ENCODE measurements at regions not wholly inside any gene's neighbourhood (a gene's known extent, or its start where the extent isn't known, plus 50 kb on each side); places are given as distances from the start of the nearest gene placed in this dataset.
"Not testable (repeated sequence)": the region's sequence is repeated elsewhere in the genome, so short reads cannot be mapped to it uniquely, and the experiment has no call there.

GRCh38 chr10:65183236-65183635, 1662.0 kb downstream of the REEP3 start:
- Histone ChIP-seq H3K36me3 (ENCODE audit: control insufficient read depth in 5 of 5, insufficient read depth in 5 of 5, low read length in 5 of 5) (no peaks in the 10 kb centered on the region), H3K9ac (ENCODE audit: low read length in 5 of 5) (no peak overlapping the region), H3K27me3 (ENCODE audit: control insufficient read depth in 5 of 5, insufficient read depth in 4 of 5, low read length in 5 of 5) (no peaks in the 10 kb centered on the region), H3K4me3 (ENCODE audit: low read depth in 1 of 5, low read length in 5 of 5) (no peak overlapping the region), H3K27ac (ENCODE audit: low read depth, low read length) (no peak overlapping the region), H3K9me3 (ENCODE audit: control insufficient read depth in 5 of 5, low read length in 5 of 5) (peaks cover 0 to 3% (median 0%) of the 10 kb centered on the region in 5 donors), H3K4me1 (ENCODE audit: control insufficient read depth in 5 of 5, insufficient read depth in 5 of 5, low read length in 5 of 5) (no peaks in the 10 kb centered on the region)

GRCh38 chr10:65186668-65187067, 1665.5 kb downstream of the REEP3 start:
- not testable (repeated sequence) for H3K36me3 ChIP-seq (ENCODE audit: control insufficient read depth in 5 of 5, insufficient read depth in 5 of 5, low read length in 5 of 5); H3K27me3 ChIP-seq (ENCODE audit: control insufficient read depth in 5 of 5, insufficient read depth in 4 of 5, low read length in 5 of 5); H3K4me1 ChIP-seq (ENCODE audit: control insufficient read depth in 5 of 5, insufficient read depth in 5 of 5, low read length in 5 of 5); H3K9ac ChIP-seq (ENCODE audit: low read length in 5 of 5); H3K27ac ChIP-seq (ENCODE audit: low read depth, low read length); H3K4me3 ChIP-seq (ENCODE audit: low read depth in 1 of 5, low read length in 5 of 5); H3K9me3 ChIP-seq (ENCODE audit: control insufficient read depth in 5 of 5, low read length in 5 of 5)

- no peak overlapping the region for H3K27ac ChIP-seq (ENCODE audit: low read depth, low read length)
- no peaks in the 10 kb centered on the region for H3K9me3 ChIP-seq (ENCODE audit: control insufficient read depth in 5 of 5, low read length in 5 of 5)
- no peak overlapping the region for H3K9ac ChIP-seq (ENCODE audit: low read length in 5 of 5)
- no peaks in the 10 kb centered on the region for H3K36me3 ChIP-seq (ENCODE audit: control insufficient read depth in 5 of 5, insufficient read depth in 5 of 5, low read length in 5 of 5)
- H3K4me3 ChIP-seq (ENCODE audit: low read depth in 1 of 5, low read length in 5 of 5), result no peak overlapping the region
- no peaks in the 10 kb centered on the region for H3K27me3 ChIP-seq (ENCODE audit: control insufficient read depth in 5 of 5, insufficient read depth in 4 of 5, low read length in 5 of 5)
- no peaks in the 10 kb centered on the region for H3K4me1 ChIP-seq (ENCODE audit: control insufficient read depth in 5 of 5, insufficient read depth in 5 of 5, low read length in 5 of 5)
Observed at GRCh38 chr10:65194126-65194525, 1672.9 kb downstream of the REEP3 start.

GRCh38 chr10:65194555-65194954, 1673.4 kb downstream of the REEP3 start:
- no peaks in the 10 kb centered on the region for H3K36me3 ChIP-seq (ENCODE audit: control insufficient read depth in 5 of 5, insufficient read depth in 5 of 5, low read length in 5 of 5)
- H3K27me3 ChIP-seq (ENCODE audit: control insufficient read depth in 5 of 5, insufficient read depth in 4 of 5, low read length in 5 of 5), result no peaks in the 10 kb centered on the region
- no peak overlapping the region for H3K27ac ChIP-seq (ENCODE audit: low read depth, low read length)
- no peaks in the 10 kb centered on the region for H3K9me3 ChIP-seq (ENCODE audit: control insufficient read depth in 5 of 5, low read length in 5 of 5)
- no peaks in the 10 kb centered on the region for H3K4me1 ChIP-seq (ENCODE audit: control insufficient read depth in 5 of 5, insufficient read depth in 5 of 5, low read length in 5 of 5)
- H3K9ac ChIP-seq (ENCODE audit: low read length in 5 of 5), result no peak overlapping the region
- no peak overlapping the region for H3K4me3 ChIP-seq (ENCODE audit: low read depth in 1 of 5, low read length in 5 of 5)

DNA sequence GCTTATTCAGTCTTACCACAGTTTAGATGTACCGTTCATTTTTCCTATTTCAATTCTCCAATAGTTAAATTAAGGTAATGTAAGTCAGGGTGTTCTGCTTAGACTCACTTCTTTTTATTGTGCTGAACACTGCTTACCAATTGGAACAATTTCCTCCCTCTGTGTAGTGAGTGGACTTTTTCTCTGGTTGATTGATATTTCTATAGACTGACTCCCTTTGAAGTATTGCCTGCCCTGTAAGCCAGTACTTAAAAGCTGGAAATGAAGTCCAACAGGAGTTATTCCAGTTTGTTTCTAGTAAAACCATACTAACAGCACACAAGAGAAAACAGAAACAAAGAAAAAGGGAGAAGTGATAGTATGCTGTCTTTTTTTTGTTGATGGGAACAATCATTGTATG, 1674.9 kb downstream of the REEP3 start:
- no peaks in the 10 kb centered on the region for H3K36me3 ChIP-seq (ENCODE audit: control insufficient read depth in 5 of 5, insufficient read depth in 5 of 5, low read length in 5 of 5)
- no peaks in the 10 kb centered on the region for H3K27me3 ChIP-seq (ENCODE audit: control insufficient read depth in 5 of 5, insufficient read depth in 4 of 5, low read length in 5 of 5)

GRCh38 chr10:65197935-65198334, 1676.7 kb downstream of the REEP3 start:
- no peak overlapping the region for H3K27ac ChIP-seq (ENCODE audit: low read depth, low read length)
- no peaks in the 10 kb centered on the region for H3K4me1 ChIP-seq (ENCODE audit: control insufficient read depth in 5 of 5, insufficient read depth in 5 of 5, low read length in 5 of 5)
- H3K27me3 ChIP-seq (ENCODE audit: control insufficient read depth in 5 of 5, insufficient read depth in 4 of 5, low read length in 5 of 5), result no peaks in the 10 kb centered on the region
- no peak overlapping the region for H3K9ac ChIP-seq (ENCODE audit: low read length in 5 of 5)
- no peak overlapping the region for H3K4me3 ChIP-seq (ENCODE audit: low read depth in 1 of 5, low read length in 5 of 5)
- no peaks in the 10 kb centered on the region for H3K36me3 ChIP-seq (ENCODE audit: control insufficient read depth in 5 of 5, insufficient read depth in 5 of 5, low read length in 5 of 5)
- no peaks in the 10 kb centered on the region for H3K9me3 ChIP-seq (ENCODE audit: control insufficient read depth in 5 of 5, low read length in 5 of 5)

More for the DNA sequence above, 1674.9 kb downstream of the REEP3 start:
- Histone ChIP-seq H3K27ac (ENCODE audit: low read depth, low read length) (no peak overlapping the region), H3K9me3 (ENCODE audit: control insufficient read depth in 5 of 5, low read length in 5 of 5) (no peaks in the 10 kb centered on the region), H3K4me3 (ENCODE audit: low read depth in 1 of 5, low read length in 5 of 5) (no peak overlapping the region), H3K4me1 (ENCODE audit: control insufficient read depth in 5 of 5, insufficient read depth in 5 of 5, low read length in 5 of 5) (no peaks in the 10 kb centered on the region), H3K9ac (ENCODE audit: low read length in 5 of 5) (no peak overlapping the region)

DNA sequence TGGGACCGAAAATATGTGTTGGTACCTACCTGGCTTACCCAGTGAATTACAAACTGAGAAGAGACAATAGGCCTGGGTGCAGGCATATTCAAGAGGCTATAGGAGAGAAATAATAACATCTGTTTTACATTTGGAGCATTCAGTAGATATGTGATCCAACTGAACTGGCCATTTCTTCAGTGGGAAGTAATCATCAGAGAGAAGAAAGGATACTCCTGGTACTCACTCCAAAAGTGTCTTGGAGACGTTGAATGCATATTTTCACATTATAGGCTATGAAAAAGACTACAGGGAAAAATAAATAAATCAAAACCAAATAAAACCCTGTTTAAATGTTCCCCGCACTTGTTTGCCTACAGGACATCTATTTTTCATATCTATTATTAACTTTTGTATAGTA, 1680.3 kb downstream of the REEP3 start:
- H3K36me3 ChIP-seq (ENCODE audit: control insufficient read depth in 5 of 5, insufficient read depth in 5 of 5, low read length in 5 of 5), result no peaks in the 10 kb centered on the region
- no peaks in the 10 kb centered on the region for H3K4me1 ChIP-seq (ENCODE audit: control insufficient read depth in 5 of 5, insufficient read depth in 5 of 5, low read length in 5 of 5)
- no peaks in the 10 kb centered on the region for H3K9me3 ChIP-seq (ENCODE audit: control insufficient read depth in 5 of 5, low read length in 5 of 5)
- no peak overlapping the region for H3K4me3 ChIP-seq (ENCODE audit: low read depth in 1 of 5, low read length in 5 of 5)
- no peak overlapping the region for H3K9ac ChIP-seq (ENCODE audit: low read length in 5 of 5)
- H3K27ac ChIP-seq (ENCODE audit: low read depth, low read length), result no peak overlapping the region
- no peaks in the 10 kb centered on the region for H3K27me3 ChIP-seq (ENCODE audit: control insufficient read depth in 5 of 5, insufficient read depth in 4 of 5, low read length in 5 of 5)

DNA sequence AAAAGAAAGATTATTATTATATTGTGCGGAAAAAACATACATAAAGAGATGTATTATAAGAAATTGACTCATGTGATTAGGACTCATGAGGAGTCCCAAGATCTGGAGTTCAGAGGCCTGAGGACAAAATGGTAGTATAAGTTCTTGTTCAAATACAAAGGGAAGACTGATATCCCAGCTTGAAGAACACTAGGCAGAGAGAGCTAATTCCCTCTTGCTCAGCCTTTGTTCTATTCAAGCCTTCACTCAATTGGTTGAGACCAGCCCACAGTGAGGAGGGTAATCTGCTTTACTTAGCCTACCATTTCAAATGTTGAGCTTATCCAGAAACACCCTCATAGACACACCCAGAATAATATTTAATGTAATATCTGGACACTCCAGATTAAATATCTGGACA, 1683.8 kb downstream of the REEP3 start:
- Histone ChIP-seq H3K27ac (ENCODE audit: low read depth, low read length) (no peak overlapping the region), H3K9me3 (ENCODE audit: control insufficient read depth in 5 of 5, low read length in 5 of 5) (no peaks in the 10 kb centered on the region), H3K4me3 (ENCODE audit: low read depth in 1 of 5, low read length in 5 of 5) (no peak overlapping the region), H3K4me1 (ENCODE audit: control insufficient read depth in 5 of 5, insufficient read depth in 5 of 5, low read length in 5 of 5) (no peaks in the 10 kb centered on the region), H3K36me3 (ENCODE audit: control insufficient read depth in 5 of 5, insufficient read depth in 5 of 5, low read length in 5 of 5) (no peaks in the 10 kb centered on the region), H3K9ac (ENCODE audit: low read length in 5 of 5) (no peak overlapping the region), H3K27me3 (ENCODE audit: control insufficient read depth in 5 of 5, insufficient read depth in 4 of 5, low read length in 5 of 5) (no peaks in the 10 kb centered on the region)

- Histone ChIP-seq H3K9ac (ENCODE audit: low read length in 5 of 5) (no peak overlapping the region), H3K4me1 (ENCODE audit: control insufficient read depth in 5 of 5, insufficient read depth in 5 of 5, low read length in 5 of 5) (no peaks in the 10 kb centered on the region)
Observed at GRCh38 chr10:65213170-65213569, 1692.0 kb downstream of the REEP3 start.

DNA sequence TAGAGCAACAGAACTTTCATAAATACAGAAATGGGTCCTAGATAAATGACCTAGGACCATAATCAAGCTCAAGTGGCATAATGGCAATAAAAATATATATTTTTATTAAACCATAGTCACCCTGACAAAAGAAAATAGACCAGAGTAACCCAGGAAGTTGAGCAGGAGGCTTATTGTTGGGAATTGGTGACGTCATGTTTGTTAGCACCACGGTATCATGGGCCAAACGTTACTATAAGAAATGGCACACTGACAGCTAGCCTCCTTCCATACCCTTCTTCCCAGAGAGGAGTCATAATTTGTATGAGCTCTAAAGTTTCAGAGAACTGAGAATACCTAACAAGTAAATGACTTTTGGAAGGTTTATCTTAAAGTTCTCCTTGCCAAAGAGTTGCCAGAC, 1698.2 kb downstream of the REEP3 start:
- Histone ChIP-seq H3K27ac (ENCODE audit: low read depth, low read length) (no peak overlapping the region), H3K4me1 (ENCODE audit: control insufficient read depth in 5 of 5, insufficient read depth in 5 of 5, low read length in 5 of 5) (no peaks in the 10 kb centered on the region), H3K9me3 (ENCODE audit: control insufficient read depth in 5 of 5, low read length in 5 of 5) (no peaks in the 10 kb centered on the region), H3K36me3 (ENCODE audit: control insufficient read depth in 5 of 5, insufficient read depth in 5 of 5, low read length in 5 of 5) (no peaks in the 10 kb centered on the region), H3K4me3 (ENCODE audit: low read depth in 1 of 5, low read length in 5 of 5) (no peak overlapping the region), H3K9ac (ENCODE audit: low read length in 5 of 5) (no peak overlapping the region), H3K27me3 (ENCODE audit: control insufficient read depth in 5 of 5, insufficient read depth in 4 of 5, low read length in 5 of 5) (no peaks in the 10 kb centered on the region)

More at GRCh38 chr10:65213170-65213569, 1692.0 kb downstream of the REEP3 start:
- peaks cover 0 to 7% (median 0%) of the 10 kb centered on the region in 5 donors for H3K9me3 ChIP-seq (ENCODE audit: control insufficient read depth in 5 of 5, low read length in 5 of 5)
- H3K27me3 ChIP-seq (ENCODE audit: control insufficient read depth in 5 of 5, insufficient read depth in 4 of 5, low read length in 5 of 5), result no peaks in the 10 kb centered on the region
- no peaks in the 10 kb centered on the region for H3K36me3 ChIP-seq (ENCODE audit: control insufficient read depth in 5 of 5, insufficient read depth in 5 of 5, low read length in 5 of 5)
- no peak overlapping the region for H3K27ac ChIP-seq (ENCODE audit: low read depth, low read length)
- no peak overlapping the region for H3K4me3 ChIP-seq (ENCODE audit: low read depth in 1 of 5, low read length in 5 of 5)

DNA sequence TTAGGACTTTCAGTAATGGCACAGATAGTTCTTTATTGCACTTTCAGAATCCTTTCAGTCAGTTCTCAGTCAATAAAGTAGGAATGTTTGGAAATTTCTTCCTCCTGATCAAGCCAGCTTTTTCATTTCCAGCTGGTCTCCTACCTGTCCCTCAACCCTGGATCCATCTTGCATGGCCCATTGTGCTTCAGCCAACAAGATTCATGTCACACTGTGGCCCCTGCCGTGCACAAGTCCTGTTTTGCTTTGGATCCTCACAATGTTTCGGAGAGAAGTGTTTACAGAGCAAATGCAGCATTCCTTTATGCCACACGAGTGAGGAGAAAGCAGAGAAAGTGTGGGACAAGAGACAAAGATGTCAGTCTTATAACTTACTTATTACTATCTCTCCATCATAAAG, 1694.7 kb upstream of the LRRTM3 start:
- Histone ChIP-seq H3K9ac (ENCODE audit: low read length in 5 of 5) (no peak overlapping the region), H3K9me3 (ENCODE audit: control insufficient read depth in 5 of 5, low read length in 5 of 5) (no peaks in the 10 kb centered on the region), H3K27me3 (ENCODE audit: control insufficient read depth in 5 of 5, insufficient read depth in 4 of 5, low read length in 5 of 5) (no peaks in the 10 kb centered on the region), H3K4me3 (ENCODE audit: low read depth in 1 of 5, low read length in 5 of 5) (no peak overlapping the region), H3K4me1 (ENCODE audit: control insufficient read depth in 5 of 5, insufficient read depth in 5 of 5, low read length in 5 of 5) (no peaks in the 10 kb centered on the region), H3K36me3 (ENCODE audit: control insufficient read depth in 5 of 5, insufficient read depth in 5 of 5, low read length in 5 of 5) (no peaks in the 10 kb centered on the region), H3K27ac (ENCODE audit: low read depth, low read length) (no peak overlapping the region)
